ENCODE measurements at regions not wholly inside any gene's neighbourhood (a gene's known extent, or its start where the extent isn't known, plus 50 kb on each side); places are given as distances from the start of the nearest gene placed in this dataset.
"Not testable (repeated sequence)": the region's sequence is repeated elsewhere in the genome, so short reads cannot be mapped to it uniquely, and the experiment has no call there.

- ATAC-seq (replicated peaks): no peak
- peaks cover 10% of the 10 kb centered on the region for H3K9me3 Mint-ChIP-seq
- peaks cover 3% of the 10 kb centered on the region for H3K27me3 Mint-ChIP-seq
- no peaks in the 10 kb centered on the region for H3K4me1 Mint-ChIP-seq
- no peak overlapping the region for H3K4me3 Mint-ChIP-seq
- no peaks in the 10 kb centered on the region for H3K36me3 Mint-ChIP-seq (ENCODE audit: low read depth)
- no peak overlapping the region for H3K27ac Mint-ChIP-seq
Measured at GRCh38 chr5:9833871-9834270, 203.7 kb upstream of the TAS2R1 start.

GRCh38 chr5:9832921-9833320 lies 202.8 kb upstream of the TAS2R1 start:
- Mint-ChIP-seq H3K27ac (no peak overlapping the region), H3K9me3 (peaks cover 10% of the 10 kb centered on the region), H3K4me3 (no peak overlapping the region), H3K27me3 (peaks cover 3% of the 10 kb centered on the region), H3K4me1 (no peaks in the 10 kb centered on the region), H3K36me3 (ENCODE audit: low read depth) (no peaks in the 10 kb centered on the region)
- ATAC-seq (replicated peaks): no peak

GRCh38 chr5:9831823-9832222 lies 201.7 kb upstream of the TAS2R1 start:
- no peak overlapping the region for H3K4me3 Mint-ChIP-seq
- peaks cover 8% of the 10 kb centered on the region for H3K9me3 Mint-ChIP-seq
- no peak for ATAC-seq (replicated peaks)
- H3K4me1 Mint-ChIP-seq: no peaks in the 10 kb centered on the region
- no peaks in the 10 kb centered on the region for H3K36me3 Mint-ChIP-seq (ENCODE audit: low read depth)
- H3K27me3 Mint-ChIP-seq: peaks cover 3% of the 10 kb centered on the region
- H3K27ac Mint-ChIP-seq: no peak overlapping the region

- Mint-ChIP-seq H3K4me3 (no peak overlapping the region), H3K36me3 (ENCODE audit: low read depth) (no peaks in the 10 kb centered on the region), H3K27me3 (peaks cover 3% of the 10 kb centered on the region), H3K4me1 (no peaks in the 10 kb centered on the region), H3K27ac (no peak overlapping the region), H3K9me3 (peaks cover 6% of the 10 kb centered on the region)
- ATAC-seq (replicated peaks): no peak
Measured at GRCh38 chr5:9830184-9830583, 200.0 kb upstream of the TAS2R1 start.

- H3K27ac Mint-ChIP-seq: no peak overlapping the region
- ATAC-seq (replicated peaks): no peak
- no peaks in the 10 kb centered on the region for H3K4me1 Mint-ChIP-seq
- no peaks in the 10 kb centered on the region for H3K36me3 Mint-ChIP-seq (ENCODE audit: low read depth)
- H3K4me3 Mint-ChIP-seq: no peak overlapping the region
- H3K9me3 Mint-ChIP-seq: peaks cover 6% of the 10 kb centered on the region
- H3K27me3 Mint-ChIP-seq: peaks cover 3% of the 10 kb centered on the region
Measured at GRCh38 chr5:9829621-9830020, 199.5 kb upstream of the TAS2R1 start.

- no peak overlapping the region for H3K27ac Mint-ChIP-seq
- no peaks in the 10 kb centered on the region for H3K27me3 Mint-ChIP-seq
- H3K9me3 Mint-ChIP-seq: no peaks in the 10 kb centered on the region
- H3K4me1 Mint-ChIP-seq: no peaks in the 10 kb centered on the region
- no peak overlapping the region for H3K4me3 Mint-ChIP-seq
- ATAC-seq (replicated peaks): no peak
- H3K36me3 Mint-ChIP-seq (ENCODE audit: low read depth): no peaks in the 10 kb centered on the region
Measured at GRCh38 chr5:9820691-9821449, 190.7 kb upstream of the TAS2R1 start.

- no peak overlapping the region for H3K27ac Mint-ChIP-seq
Measured at GRCh38 chr5:9818340-9818845, 188.2 kb upstream of the TAS2R1 start.

GRCh38 chr5:9817819-9818218 lies 187.7 kb upstream of the TAS2R1 start:
- Mint-ChIP-seq H3K27ac (no peak overlapping the region), H3K4me3 (no peak overlapping the region), H3K9me3 (no peaks in the 10 kb centered on the region), H3K27me3 (no peaks in the 10 kb centered on the region), H3K4me1 (no peaks in the 10 kb centered on the region), H3K36me3 (ENCODE audit: low read depth) (no peaks in the 10 kb centered on the region)
- ATAC-seq (replicated peaks): no peak

More at GRCh38 chr5:9818340-9818845, 188.2 kb upstream of the TAS2R1 start:
- no peak overlapping the region for H3K4me3 Mint-ChIP-seq
- H3K4me1 Mint-ChIP-seq: no peaks in the 10 kb centered on the region
- H3K27me3 Mint-ChIP-seq: no peaks in the 10 kb centered on the region
- ATAC-seq (replicated peaks): no peak
- H3K9me3 Mint-ChIP-seq: no peaks in the 10 kb centered on the region
- H3K36me3 Mint-ChIP-seq (ENCODE audit: low read depth): no peaks in the 10 kb centered on the region

- H3K4me1 Mint-ChIP-seq: no peaks in the 10 kb centered on the region
Measured at GRCh38 chr5:9815051-9815450, 184.9 kb upstream of the TAS2R1 start.

GRCh38 chr5:9813305-9813704 lies 183.2 kb upstream of the TAS2R1 start:
- H3K4me3 Mint-ChIP-seq: no peak overlapping the region
- peaks cover 4% of the 10 kb centered on the region for H3K27me3 Mint-ChIP-seq
- H3K9me3 Mint-ChIP-seq: peaks cover 7% of the 10 kb centered on the region
- H3K27ac Mint-ChIP-seq: no peak overlapping the region
- no peaks in the 10 kb centered on the region for H3K36me3 Mint-ChIP-seq (ENCODE audit: low read depth)
- no peak for ATAC-seq (replicated peaks)
- H3K4me1 Mint-ChIP-seq: no peaks in the 10 kb centered on the region

More at GRCh38 chr5:9815051-9815450, 184.9 kb upstream of the TAS2R1 start:
- ATAC-seq (replicated peaks): no peak
- peaks cover 7% of the 10 kb centered on the region for H3K9me3 Mint-ChIP-seq
- no peak overlapping the region for H3K4me3 Mint-ChIP-seq
- H3K27ac Mint-ChIP-seq: no peak overlapping the region
- H3K27me3 Mint-ChIP-seq: peaks cover 4% of the 10 kb centered on the region
- H3K36me3 Mint-ChIP-seq (ENCODE audit: low read depth): no peaks in the 10 kb centered on the region

- H3K27ac Mint-ChIP-seq; ATAC-seq (replicated peaks); H3K27me3 Mint-ChIP-seq; H3K4me1 Mint-ChIP-seq; H3K4me3 Mint-ChIP-seq; H3K36me3 Mint-ChIP-seq (ENCODE audit: low read depth): not testable (repeated sequence)
- H3K9me3 Mint-ChIP-seq: peaks cover 19% of the 10 kb centered on the region
Measured at GRCh38 chr5:9807366-9807765, 177.2 kb upstream of the TAS2R1 start.

- Mint-ChIP-seq H3K27ac (no peak overlapping the region), H3K36me3 (ENCODE audit: low read depth) (no peaks in the 10 kb centered on the region), H3K4me3 (no peak overlapping the region), H3K27me3 (no peaks in the 10 kb centered on the region), H3K4me1 (no peaks in the 10 kb centered on the region), H3K9me3 (peaks cover 17% of the 10 kb centered on the region)
- no peak for ATAC-seq (replicated peaks)
Measured at GRCh38 chr5:9801908-9802307, 171.8 kb upstream of the TAS2R1 start.

GRCh38 chr5:9799606-9800005 lies 169.5 kb upstream of the TAS2R1 start:
- no peaks in the 10 kb centered on the region for H3K4me1 Mint-ChIP-seq
- H3K4me3 Mint-ChIP-seq: no peak overlapping the region
- H3K27me3 Mint-ChIP-seq: no peaks in the 10 kb centered on the region
- ATAC-seq (replicated peaks): no peak
- H3K9me3 Mint-ChIP-seq: peaks cover 6% of the 10 kb centered on the region
- H3K36me3 Mint-ChIP-seq (ENCODE audit: low read depth): no peaks in the 10 kb centered on the region
- H3K27ac Mint-ChIP-seq: no peak overlapping the region

GRCh38 chr5:9790276-9790675 lies 160.1 kb upstream of the TAS2R1 start:
- no peaks in the 10 kb centered on the region for H3K4me1 Mint-ChIP-seq
- no peaks in the 10 kb centered on the region for H3K36me3 Mint-ChIP-seq (ENCODE audit: low read depth)
- H3K27ac Mint-ChIP-seq: no peak overlapping the region
- no peak overlapping the region for H3K4me3 Mint-ChIP-seq
- H3K9me3 Mint-ChIP-seq: no peaks in the 10 kb centered on the region
- H3K27me3 Mint-ChIP-seq: no peaks in the 10 kb centered on the region
- no peak for ATAC-seq (replicated peaks)

- no peaks in the 10 kb centered on the region for H3K4me1 Mint-ChIP-seq
- H3K9me3 Mint-ChIP-seq: no peaks in the 10 kb centered on the region
- no peak for ATAC-seq (replicated peaks)
- H3K36me3 Mint-ChIP-seq (ENCODE audit: low read depth): no peaks in the 10 kb centered on the region
- H3K4me3 Mint-ChIP-seq: no peak overlapping the region
- no peak overlapping the region for H3K27ac Mint-ChIP-seq
- H3K27me3 Mint-ChIP-seq: no peaks in the 10 kb centered on the region
Measured at GRCh38 chr5:9789777-9790176, 159.6 kb upstream of the TAS2R1 start.

All from activated T-helper 17 cell treated with anti-CD3 and anti-CD28 coated beads, Interleukin-2, amount 50 U/mL, for 72 hours (primary cell).